Colonic mucosa (tissue), 4 donors: ENCODE measurements at regions not wholly inside any gene's neighbourhood (a gene's known extent, or its start where the extent isn't known, plus 50 kb on each side); places are given as distances from the start of the nearest gene placed in this dataset.

ENCODE experiments used
- DNase-seq: peaks from one replicate; pipeline ENCODE4 v3.0.0-alpha.2; 2020
- H3K27ac ChIP-seq: fragments of 200-600 bp; one replicate; pipeline ENCODE4 v1.8.0; 2021
- H3K27me3 ChIP-seq: fragments of 200-600 bp; one replicate; pipeline ENCODE4 v1.8.0; 2021
- H3K36me3 ChIP-seq: fragments of 200-600 bp; one replicate; pipeline ENCODE4 v1.8.0; 2021
- H3K4me1 ChIP-seq: fragments of 200-600 bp; one replicate; pipeline ENCODE4 v1.8.0; 2021; ENCODE audit warnings: mild to moderate bottlenecking
- H3K4me3 ChIP-seq: fragments of 200-600 bp; one replicate; pipeline ENCODE4 v1.8.0; 2021
- H3K9ac ChIP-seq, 2 donors: one replicate each; pipeline ENCODE4 v1.7.0; 2013; ENCODE audit warnings: control low read depth in 2 of 2, low read depth in 2 of 2, low read length in 2 of 2
- H3K9me3 ChIP-seq: fragments of 200-600 bp; one replicate; pipeline ENCODE4 v1.8.0; 2021
- CTCF ChIP-seq: fragments of 200-600 bp; IDR thresholded peaks from one replicate; pipeline ENCODE4 v1.8.0; 2022; ENCODE audit warnings: antibody characterized with exemption, mild to moderate bottlenecking
- intact Hi-C: fragments of 100-400 bp; cut with DNase I; formaldehyde crosslinking; loops from one replicate; pipeline ENCODE4 v1.14.1; 2022
- donor health status: healthy.
- donor health status: DM: no; HTN: no; CAD: no.
- donor health status: DM: no; HTN: no; CAD: no.

- no peaks in the 10 kb centered on the region for H3K4me1 ChIP-seq
- H3K27me3 ChIP-seq = no peaks in the 10 kb centered on the region
- no peaks in the 10 kb centered on the region for H3K9me3 ChIP-seq
- no peaks in the 10 kb centered on the region for H3K36me3 ChIP-seq
- H3K4me3 ChIP-seq = no peak overlapping the region
- intact Hi-C loops = no loop called here
- no peak for TF ChIP-seq CTCF
- H3K9ac ChIP-seq = no peak overlapping the region
- DNase-seq = no peak
- H3K27ac ChIP-seq = no peak overlapping the region
These were observed 155.0 kb upstream of the GCFC2 start for GRCh38 chr2:75865702-75866101.

DNA sequence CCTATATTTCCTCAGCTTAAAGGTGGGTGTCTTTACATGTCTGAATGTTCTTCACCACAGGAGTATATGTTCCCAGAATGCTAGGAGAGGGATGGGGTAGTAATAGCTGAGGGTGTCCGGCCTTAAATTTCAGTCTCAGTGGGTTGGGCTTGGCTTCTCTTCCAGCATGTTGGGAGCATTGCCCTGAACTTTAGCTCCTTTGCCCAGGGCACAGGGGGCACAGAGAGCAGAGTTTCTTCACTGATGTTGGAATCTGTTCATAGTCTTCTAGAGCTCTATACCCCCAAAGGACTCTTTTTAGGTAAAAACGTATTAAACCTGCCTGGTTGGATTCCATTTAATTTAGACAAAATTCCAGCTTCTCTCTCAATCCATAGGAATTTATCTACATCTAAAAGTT lies 154.4 kb upstream of the GCFC2 start:
- Histone ChIP-seq H3K27ac (no peak overlapping the region), H3K27me3 (no peaks in the 10 kb centered on the region), H3K9ac (no peak overlapping the region), H3K4me3 (no peak overlapping the region), H3K4me1 (no peaks in the 10 kb centered on the region), H3K9me3 (no peaks in the 10 kb centered on the region), H3K36me3 (no peaks in the 10 kb centered on the region)
- intact Hi-C loops = no loop called here
- DNase-seq = no peak
- no peak for TF ChIP-seq CTCF

DNA sequence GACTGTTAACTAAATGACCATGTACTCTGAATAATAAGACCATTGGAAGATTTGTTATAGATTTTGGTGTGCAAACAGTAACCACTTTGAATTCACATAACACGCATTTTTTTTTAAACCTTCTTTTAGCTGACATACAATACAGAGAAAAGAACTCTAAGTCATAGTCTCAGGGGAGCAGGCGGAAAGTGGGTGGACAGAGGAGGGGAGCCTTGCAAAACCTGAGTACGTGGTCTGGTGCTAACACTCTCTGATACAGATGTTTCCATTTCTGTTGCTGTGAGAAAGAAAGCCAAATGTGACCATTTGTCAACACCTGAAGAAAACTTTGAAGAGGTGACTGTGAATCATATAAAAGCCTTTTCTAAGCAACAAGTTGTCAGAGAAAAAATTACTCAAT lies 151.8 kb upstream of the GCFC2 start:
- no peak overlapping the region for H3K9ac ChIP-seq
- H3K27ac ChIP-seq = no peak overlapping the region
- H3K27me3 ChIP-seq = no peaks in the 10 kb centered on the region
- intact Hi-C loops = no loop called here
- no peaks in the 10 kb centered on the region for H3K36me3 ChIP-seq
- no peaks in the 10 kb centered on the region for H3K4me1 ChIP-seq
- no peak for TF ChIP-seq CTCF
- no peak for DNase-seq
- no peak overlapping the region for H3K4me3 ChIP-seq
- no peaks in the 10 kb centered on the region for H3K9me3 ChIP-seq

DNA sequence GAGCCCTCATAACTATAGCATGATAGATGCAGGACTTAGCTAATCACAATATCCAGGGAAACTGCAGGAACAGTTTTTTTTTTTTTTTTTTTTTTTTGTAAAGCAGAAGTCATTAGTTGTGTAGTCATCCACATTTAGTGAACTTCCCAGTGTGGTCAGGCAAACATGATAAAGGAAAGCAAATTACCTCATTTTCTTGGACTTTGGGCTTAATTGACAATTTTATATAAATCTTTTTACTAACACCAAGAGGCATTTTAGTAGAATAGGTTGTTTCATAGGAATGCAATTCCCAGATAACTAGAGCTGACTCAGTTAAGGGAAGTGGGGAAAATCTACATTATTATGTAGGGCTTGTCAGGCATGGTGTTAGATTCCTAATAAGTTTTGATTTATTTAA lies 142.7 kb upstream of the GCFC2 start:
- H3K27ac ChIP-seq = no peak overlapping the region
- TF ChIP-seq CTCF = no peak
- intact Hi-C loops = no loop called here

DNA sequence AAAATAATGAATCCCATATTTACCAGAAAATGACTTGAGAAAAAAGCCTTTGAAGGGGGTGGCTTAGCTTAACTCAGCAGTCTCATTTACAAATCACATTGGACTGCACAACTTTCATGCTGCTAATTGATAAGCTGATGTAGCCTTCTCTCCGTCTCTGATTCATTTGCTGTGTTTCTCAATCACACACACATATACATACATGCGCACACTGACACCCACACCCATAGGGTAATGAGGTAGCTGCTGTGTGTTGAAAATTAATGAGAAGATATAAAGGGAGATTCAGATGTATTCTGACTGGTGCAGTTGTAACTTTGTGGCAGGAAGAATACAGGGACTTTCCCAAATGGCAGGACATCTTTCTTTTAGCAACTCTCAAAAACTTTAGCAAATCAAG lies 141.9 kb upstream of the GCFC2 start:
- Histone ChIP-seq H3K9ac (no peak overlapping the region), H3K9me3 (no peaks in the 10 kb centered on the region), H3K27me3 (no peaks in the 10 kb centered on the region), H3K36me3 (no peaks in the 10 kb centered on the region), H3K4me1 (no peaks in the 10 kb centered on the region), H3K27ac (no peak overlapping the region), H3K4me3 (no peak overlapping the region)
- intact Hi-C loops = no loop called here
- no peak for TF ChIP-seq CTCF
- no peak for DNase-seq

More for the DNA sequence above, 142.7 kb upstream of the GCFC2 start:
- Histone ChIP-seq H3K27me3 (no peaks in the 10 kb centered on the region), H3K36me3 (no peaks in the 10 kb centered on the region), H3K9me3 (no peaks in the 10 kb centered on the region), H3K9ac (no peak overlapping the region), H3K4me1 (no peaks in the 10 kb centered on the region), H3K4me3 (no peak overlapping the region)
- DNase-seq = no peak

DNA sequence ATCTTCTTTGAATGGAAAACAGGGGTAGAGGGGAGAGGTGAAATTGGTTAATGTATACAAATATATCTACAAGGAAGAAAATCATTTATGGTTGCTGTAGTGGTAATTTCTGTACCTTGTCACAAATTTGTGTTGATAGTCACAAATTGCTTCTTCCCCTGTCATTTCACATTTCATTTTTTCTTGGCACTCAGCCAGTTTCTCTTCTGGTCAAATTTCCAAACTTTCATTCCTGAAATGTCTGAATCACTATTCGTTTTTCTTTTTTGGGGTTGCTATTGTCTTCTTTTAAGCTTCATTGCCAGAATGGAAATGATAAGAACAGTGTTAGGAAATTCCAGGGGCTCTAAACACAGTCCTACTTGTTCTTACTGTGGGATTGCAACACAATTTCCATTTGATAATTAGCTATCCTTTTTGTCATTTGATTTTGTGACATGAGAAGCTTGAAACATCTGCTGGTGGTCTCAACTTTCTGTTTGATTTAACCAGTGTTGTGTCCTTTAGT lies 136.0 kb upstream of the GCFC2 start:
- Histone ChIP-seq H3K27me3 (no peaks in the 10 kb centered on the region), H3K27ac (no peak overlapping the region), H3K4me1 (no peaks in the 10 kb centered on the region), H3K36me3 (no peaks in the 10 kb centered on the region), H3K9me3 (no peaks in the 10 kb centered on the region), H3K9ac (no peak overlapping the region), H3K4me3 (no peak overlapping the region)
- no peak for DNase-seq
- intact Hi-C loops = no loop called here
- no peak for TF ChIP-seq CTCF
